GM23248 (cell line): ENCODE measurements at regions not wholly inside any gene's neighbourhood (a gene's known extent, or its start where the extent isn't known, plus 50 kb on each side); places are given as distances from the start of the nearest gene placed in this dataset.

Source experiments
- DNase-seq: peaks from one replicate; pipeline ENCODE4 v3.0.0-alpha.2; 2015
- H2AFZ ChIP-seq: fragments of 200-600 bp; sonication (generic); 2 replicates; pipeline ENCODE4 v1.6.1; 2016; ENCODE audit warnings: antibody characterized with exemption
- H3F3A ChIP-seq: fragments of 200-600 bp; sonication (generic); 2 replicates; pipeline ENCODE4 v1.6.1; 2016; ENCODE audit warnings: mild to moderate bottlenecking, antibody characterized with exemption, mixed run types; ENCODE audit not compliant: insufficient read depth
- H3K27ac ChIP-seq: fragments of 200-600 bp; sonication (generic); 2 replicates; pipeline ENCODE4 v1.5.1; 2016; ENCODE audit warnings: mild to moderate bottlenecking
- H3K27me3 ChIP-seq: fragments of 200-600 bp; sonication (generic); replicated peaks from 2 replicates; pipeline ENCODE4 v1.6.1; 2016; ENCODE audit warnings: mild to moderate bottlenecking; ENCODE audit not compliant: insufficient read depth
- H3K36me3 ChIP-seq: fragments of 200-600 bp; sonication (generic); 2 replicates; pipeline ENCODE4 v1.6.1; 2016; ENCODE audit warnings: low read depth, mild to moderate bottlenecking
- H3K4me1 ChIP-seq: fragments of 200-600 bp; sonication (generic); 2 replicates; pipeline ENCODE4 v1.6.1; 2016; ENCODE audit warnings: mild to moderate bottlenecking; ENCODE audit not compliant: insufficient read depth
- H3K4me2 ChIP-seq: fragments of 200-600 bp; sonication (generic); one replicate; pipeline ENCODE4 v1.6.1; 2016; ENCODE audit warnings: mild to moderate bottlenecking; ENCODE audit not compliant: unreplicated experiment
- H3K4me3 ChIP-seq: fragments of 200-600 bp; sonication (generic); 2 replicates; pipeline ENCODE4 v1.5.1; 2016; ENCODE audit warnings: mild to moderate bottlenecking
- H3K79me2 ChIP-seq: fragments of 200-600 bp; sonication (generic); 2 replicates; pipeline ENCODE4 v1.6.1; 2016; ENCODE audit warnings: mild to moderate bottlenecking; ENCODE audit not compliant: insufficient read depth
- H3K9ac ChIP-seq: fragments of 200-600 bp; sonication (generic); 2 replicates; pipeline ENCODE4 v1.6.1; 2016; ENCODE audit warnings: mild to moderate bottlenecking
- H3K9me2 ChIP-seq: fragments of 200-600 bp; sonication (generic); 2 replicates; pipeline ENCODE4 v1.6.1; 2016; ENCODE audit warnings: mixed run types, mild to moderate bottlenecking, moderate library complexity; ENCODE audit not compliant: insufficient read depth
- H3K9me3 ChIP-seq: fragments of 200-600 bp; sonication (generic); one replicate; pipeline ENCODE4 v1.6.1; 2017; ENCODE audit warnings: low read depth
- H4K20me1 ChIP-seq: fragments of 200-600 bp; sonication (generic); 2 replicates; pipeline ENCODE4 v1.6.0; 2016; ENCODE audit not compliant: insufficient read depth
- EZH2 ChIP-seq: fragments of 200-600 bp; sonication (generic); IDR thresholded peaks from 2 replicates; pipeline ENCODE4 v1.6.1; 2018; ENCODE audit warnings: antibody characterized with exemption, mild to moderate bottlenecking; ENCODE audit not compliant: insufficient read depth, poor library complexity, severe bottlenecking
- EZH2phosphoT487 ChIP-seq: fragments of 200-600 bp; sonication (generic); IDR thresholded peaks from 2 replicates; pipeline ENCODE4 v1.6.1; 2018; ENCODE audit warnings: antibody characterized with exemption, moderate library complexity, mild to moderate bottlenecking, low read depth; ENCODE audit not compliant: insufficient read depth
- WGBS, 2 experiments: methylation state at CpG; one replicate each; pipeline ENCODE4 v1.1.6; 2015 to 2017; ENCODE audit warnings: low lambda C conversion rate in 2 of 2, low coverage in 1 of 2; ENCODE audit errors: missing lambda C conversion rate in 2 of 2; 5-methylcytosine and 5-hydroxymethylcytosine counted together
- in situ Hi-C: fragments of 300-500 bp; cut with MboI; formaldehyde crosslinking; loops from 2 replicates; pipeline ENCODE4 v1.15.0; 2020

GRCh38 chr11:8336356-8337129, 72.9 kb upstream of the LMO1 start:
- Histone ChIP-seq H3K4me2 (no peak overlapping the region), H2AFZ (no peak overlapping the region), H3K27me3 (peaks cover 11% of the 10 kb centered on the region), H3F3A (no peaks in the 10 kb centered on the region), H3K79me2 (no peaks in the 10 kb centered on the region), H3K9ac (no peak overlapping the region), H3K9me2 (no peaks in the 10 kb centered on the region), H3K27ac (no peak overlapping the region), H4K20me1 (no peaks in the 10 kb centered on the region), H3K9me3 (no peaks in the 10 kb centered on the region), H3K36me3 (no peaks in the 10 kb centered on the region), H3K4me1 (no peaks in the 10 kb centered on the region), H3K4me3 (no peak overlapping the region)
- WGBS, 2 experiments = 72% methylated on average over 17 of the region's 17 CpGs
- TF ChIP-seq EZH2phosphoT487 = no peak
- no peak for TF ChIP-seq EZH2
- DNase-seq = no peak
- in situ Hi-C loops = no loop called here

DNA sequence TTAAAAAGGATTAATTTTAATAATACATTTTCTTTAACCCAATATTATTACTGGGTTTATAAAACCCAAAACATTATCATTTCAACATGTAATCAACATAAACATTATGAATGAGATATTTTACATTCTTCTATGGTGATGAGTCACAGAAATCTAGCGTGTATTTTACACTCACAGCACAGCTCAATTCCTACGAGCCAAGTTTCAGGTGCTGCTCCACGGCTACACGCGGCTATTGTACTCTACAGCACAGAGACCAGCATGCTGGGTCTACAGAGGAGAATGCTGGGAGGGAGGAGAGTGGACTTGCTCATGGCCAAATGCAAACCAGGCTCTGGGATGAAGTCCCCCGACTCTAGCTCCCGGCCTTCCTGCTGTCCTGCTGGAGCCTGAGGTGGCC, 72.0 kb upstream of the LMO1 start:
- no peak overlapping the region for H3K9ac ChIP-seq
- WGBS, 2 experiments = 75 to 80% methylated on average over 7 of the region's 7 CpGs
- peak; percentile 15 for DNase-seq
- no peak overlapping the region for H3K4me2 ChIP-seq
- H2AFZ ChIP-seq = no peak overlapping the region
- peaks cover 9% of the 10 kb centered on the region for H3K27me3 ChIP-seq
- H3K9me2 ChIP-seq = no peaks in the 10 kb centered on the region
- H3K27ac ChIP-seq = no peak overlapping the region
- TF ChIP-seq EZH2phosphoT487 (no peak), EZH2 (no peak)
- H3K4me3 ChIP-seq = no peak overlapping the region
- no peaks in the 10 kb centered on the region for H3K79me2 ChIP-seq
- H4K20me1 ChIP-seq = no peaks in the 10 kb centered on the region
- H3F3A ChIP-seq = no peaks in the 10 kb centered on the region
- no peaks in the 10 kb centered on the region for H3K9me3 ChIP-seq
- H3K36me3 ChIP-seq = no peaks in the 10 kb centered on the region
- in situ Hi-C loops = no loop called here
- H3K4me1 ChIP-seq = no peaks in the 10 kb centered on the region

GRCh38 chr11:8335186-8335585, 71.5 kb upstream of the LMO1 start:
- Histone ChIP-seq H3K4me2 (no peak overlapping the region), H4K20me1 (no peaks in the 10 kb centered on the region), H3K9ac (no peak overlapping the region), H3K9me2 (no peaks in the 10 kb centered on the region), H3K27me3 (peaks cover 5% of the 10 kb centered on the region), H3K27ac (no peak overlapping the region), H3K4me1 (no peaks in the 10 kb centered on the region), H2AFZ (no peak overlapping the region), H3K36me3 (no peaks in the 10 kb centered on the region), H3F3A (no peaks in the 10 kb centered on the region), H3K9me3 (no peaks in the 10 kb centered on the region), H3K79me2 (no peaks in the 10 kb centered on the region), H3K4me3 (no peak overlapping the region)
- TF ChIP-seq EZH2 (no peak), EZH2phosphoT487 (no peak)
- in situ Hi-C loops = no loop called here
- 58 to 67% methylated on average over 8 of the region's 8 CpGs for WGBS, 2 experiments
- no peak for DNase-seq

- in situ Hi-C loops = no loop called here
- peak; percentile 42 for DNase-seq
- H3K9ac ChIP-seq = no peak overlapping the region
Observed at GRCh38 chr11:8333811-8334401, 70.2 kb upstream of the LMO1 start.

More at GRCh38 chr11:8333811-8334401, 70.2 kb upstream of the LMO1 start:
- Histone ChIP-seq H3F3A (no peaks in the 10 kb centered on the region), H3K4me1 (no peaks in the 10 kb centered on the region), H3K27ac (no peak overlapping the region), H2AFZ (no peak overlapping the region), H3K9me2 (no peaks in the 10 kb centered on the region), H3K27me3 (no peaks in the 10 kb centered on the region; the same call in 1 of the 2 replicates), H3K79me2 (no peaks in the 10 kb centered on the region), H3K36me3 (no peaks in the 10 kb centered on the region), H3K9me3 (no peaks in the 10 kb centered on the region), H4K20me1 (no peaks in the 10 kb centered on the region), H3K4me3 (no peak overlapping the region), H3K4me2 (no peak overlapping the region)
- WGBS, 2 experiments = 52 to 56% methylated on average over 7 of the region's 7 CpGs
- TF ChIP-seq EZH2phosphoT487 (no peak), EZH2 (no peak)
